ENCODE measurements at regions not wholly inside any gene's neighbourhood (a gene's known extent, or its start where the extent isn't known, plus 50 kb on each side); places are given as distances from the start of the nearest gene placed in this dataset.
"Not testable (repeated sequence)": the region's sequence is repeated elsewhere in the genome, so short reads cannot be mapped to it uniquely, and the experiment has no call there.

GRCh38 chr3:69659180-69659910 is 79.9 kb upstream of the MITF start:
- H3K9me3 Mint-ChIP-seq: no peaks in the 10 kb centered on the region
- no peak for DNase-seq
- H3K27me3 Mint-ChIP-seq (ENCODE audit: low read depth): peaks cover 3% of the 10 kb centered on the region
- no peak overlapping the region for H3K4me3 Mint-ChIP-seq
- H3K27ac Mint-ChIP-seq: no peak overlapping the region
- no peak for ATAC-seq (replicated peaks in 1 of 2)
- H3K36me3 Mint-ChIP-seq (ENCODE audit: insufficient read depth in 2 of 2): no peaks in the 10 kb centered on the region
- no peaks in the 10 kb centered on the region for H3K4me1 Mint-ChIP-seq (ENCODE audit: low read depth)

GRCh38 chr3:69658514-69659140 is 80.6 kb upstream of the MITF start:
- Mint-ChIP-seq H3K36me3 (ENCODE audit: insufficient read depth in 2 of 2) (no peaks in the 10 kb centered on the region), H3K27me3 (ENCODE audit: low read depth) (no peaks in the 10 kb centered on the region), H3K4me3 (no peak overlapping the region), H3K4me1 (ENCODE audit: low read depth) (no peaks in the 10 kb centered on the region), H3K27ac (no peak overlapping the region), H3K9me3 (no peaks in the 10 kb centered on the region)
- DNase-seq: no peak
- ATAC-seq (replicated peaks in 1 of 2): no peak

DNA sequence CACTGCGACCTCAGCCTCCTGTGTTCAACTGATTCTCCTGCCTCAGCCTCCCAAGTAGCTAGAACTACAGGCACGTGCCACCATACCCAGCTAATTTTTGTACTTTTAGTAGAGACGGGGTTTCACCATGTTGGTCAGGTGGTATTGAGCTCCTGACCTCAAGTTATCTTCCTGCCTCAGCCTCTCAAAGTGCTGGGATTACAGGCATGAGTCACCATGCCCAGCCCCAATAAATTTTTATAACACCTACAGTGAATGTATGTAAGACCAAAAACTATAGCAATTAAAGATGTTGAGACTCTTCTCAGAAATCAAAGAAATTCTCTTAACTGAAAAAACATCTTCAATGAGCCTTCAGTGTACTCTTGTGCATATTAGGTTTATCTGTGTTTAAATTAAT is 82.2 kb upstream of the MITF start:
- not testable (repeated sequence) for H3K9me3 Mint-ChIP-seq; DNase-seq; H3K36me3 Mint-ChIP-seq (ENCODE audit: insufficient read depth in 2 of 2); H3K27me3 Mint-ChIP-seq (ENCODE audit: low read depth); H3K4me3 Mint-ChIP-seq; ATAC-seq (replicated peaks in 1 of 2); H3K27ac Mint-ChIP-seq; H3K4me1 Mint-ChIP-seq (ENCODE audit: low read depth)

DNA sequence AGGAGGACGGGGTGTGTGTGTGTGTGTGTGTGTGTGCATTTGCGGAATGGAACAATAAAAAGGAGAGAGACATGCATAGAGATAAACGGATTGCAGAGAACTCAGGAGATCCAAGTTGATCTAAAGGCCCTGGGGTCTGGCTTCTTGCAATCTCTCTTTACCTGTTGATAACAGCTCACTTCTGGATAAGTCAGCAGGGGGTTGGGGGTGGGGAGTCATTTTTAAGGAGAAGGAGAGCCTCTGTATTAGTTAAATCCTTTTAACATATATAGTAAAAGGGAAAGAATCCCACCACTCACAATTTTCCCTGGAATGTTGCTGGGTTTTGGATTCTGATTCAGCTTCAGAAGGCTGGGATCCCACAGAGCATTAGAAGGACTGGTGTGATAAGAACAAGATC is 87.5 kb upstream of the MITF start:
- Mint-ChIP-seq H3K4me3 (no peak overlapping the region), H3K27ac (no peak overlapping the region)

GRCh38 chr3:69650066-69650419 is 89.2 kb upstream of the MITF start:
- ATAC-seq (replicated peaks in 1 of 2): no peak
- H3K9me3 Mint-ChIP-seq: no peaks in the 10 kb centered on the region
- no peak overlapping the region for H3K4me3 Mint-ChIP-seq
- no peaks in the 10 kb centered on the region for H3K27me3 Mint-ChIP-seq (ENCODE audit: low read depth)
- no peak for DNase-seq
- H3K27ac Mint-ChIP-seq: no peak overlapping the region
- H3K36me3 Mint-ChIP-seq (ENCODE audit: insufficient read depth in 2 of 2): no peaks in the 10 kb centered on the region
- no peaks in the 10 kb centered on the region for H3K4me1 Mint-ChIP-seq (ENCODE audit: low read depth)

More for the DNA sequence above, 87.5 kb upstream of the MITF start:
- Mint-ChIP-seq H3K36me3 (ENCODE audit: insufficient read depth in 2 of 2) (no peaks in the 10 kb centered on the region), H3K9me3 (no peaks in the 10 kb centered on the region), H3K4me1 (ENCODE audit: low read depth) (no peaks in the 10 kb centered on the region), H3K27me3 (ENCODE audit: low read depth) (no peaks in the 10 kb centered on the region)
- ATAC-seq (replicated peaks in 1 of 2) (no peak), DNase-seq (no peak)

- no peak overlapping the region for H3K4me3 Mint-ChIP-seq
- H3K27me3 Mint-ChIP-seq (ENCODE audit: low read depth): no peaks in the 10 kb centered on the region
- no peak overlapping the region for H3K27ac Mint-ChIP-seq
- no peak for DNase-seq
- no peaks in the 10 kb centered on the region for H3K36me3 Mint-ChIP-seq (ENCODE audit: insufficient read depth in 2 of 2)
- no peaks in the 10 kb centered on the region for H3K9me3 Mint-ChIP-seq
- H3K4me1 Mint-ChIP-seq (ENCODE audit: low read depth): no peaks in the 10 kb centered on the region
- no peak for ATAC-seq (replicated peaks in 1 of 2)
These were observed 89.9 kb upstream of the MITF start for GRCh38 chr3:69649120-69650065.

- DNase-seq (no peak), ATAC-seq (replicated peaks in 1 of 2) (no peak)
- Mint-ChIP-seq H3K27me3 (ENCODE audit: low read depth) (no peaks in the 10 kb centered on the region), H3K27ac (no peak overlapping the region), H3K9me3 (no peaks in the 10 kb centered on the region), H3K4me1 (ENCODE audit: low read depth) (no peaks in the 10 kb centered on the region), H3K4me3 (no peak overlapping the region), H3K36me3 (ENCODE audit: insufficient read depth in 2 of 2) (no peaks in the 10 kb centered on the region)
These were observed 91.1 kb upstream of the MITF start for GRCh38 chr3:69648126-69648525.

GRCh38 chr3:69647511-69648110 is 91.7 kb upstream of the MITF start:
- H3K27ac Mint-ChIP-seq: no peak overlapping the region
- no peaks in the 10 kb centered on the region for H3K4me1 Mint-ChIP-seq (ENCODE audit: low read depth)
- no peaks in the 10 kb centered on the region for H3K9me3 Mint-ChIP-seq
- no peak overlapping the region for H3K4me3 Mint-ChIP-seq
- H3K36me3 Mint-ChIP-seq (ENCODE audit: insufficient read depth in 2 of 2): no peaks in the 10 kb centered on the region
- DNase-seq (no peak), ATAC-seq (replicated peaks in 1 of 2) (no peak)
- H3K27me3 Mint-ChIP-seq (ENCODE audit: low read depth): no peaks in the 10 kb centered on the region

- ATAC-seq (replicated peaks in 1 of 2): no peak
- DNase-seq: no peak
- Mint-ChIP-seq H3K36me3 (ENCODE audit: insufficient read depth in 2 of 2) (no peaks in the 10 kb centered on the region), H3K9me3 (no peaks in the 10 kb centered on the region), H3K4me3 (no peak overlapping the region), H3K27ac (no peak overlapping the region), H3K27me3 (ENCODE audit: low read depth) (no peaks in the 10 kb centered on the region), H3K4me1 (ENCODE audit: low read depth) (no peaks in the 10 kb centered on the region)
These were observed 92.2 kb upstream of the MITF start for GRCh38 chr3:69647081-69647480.

DNA sequence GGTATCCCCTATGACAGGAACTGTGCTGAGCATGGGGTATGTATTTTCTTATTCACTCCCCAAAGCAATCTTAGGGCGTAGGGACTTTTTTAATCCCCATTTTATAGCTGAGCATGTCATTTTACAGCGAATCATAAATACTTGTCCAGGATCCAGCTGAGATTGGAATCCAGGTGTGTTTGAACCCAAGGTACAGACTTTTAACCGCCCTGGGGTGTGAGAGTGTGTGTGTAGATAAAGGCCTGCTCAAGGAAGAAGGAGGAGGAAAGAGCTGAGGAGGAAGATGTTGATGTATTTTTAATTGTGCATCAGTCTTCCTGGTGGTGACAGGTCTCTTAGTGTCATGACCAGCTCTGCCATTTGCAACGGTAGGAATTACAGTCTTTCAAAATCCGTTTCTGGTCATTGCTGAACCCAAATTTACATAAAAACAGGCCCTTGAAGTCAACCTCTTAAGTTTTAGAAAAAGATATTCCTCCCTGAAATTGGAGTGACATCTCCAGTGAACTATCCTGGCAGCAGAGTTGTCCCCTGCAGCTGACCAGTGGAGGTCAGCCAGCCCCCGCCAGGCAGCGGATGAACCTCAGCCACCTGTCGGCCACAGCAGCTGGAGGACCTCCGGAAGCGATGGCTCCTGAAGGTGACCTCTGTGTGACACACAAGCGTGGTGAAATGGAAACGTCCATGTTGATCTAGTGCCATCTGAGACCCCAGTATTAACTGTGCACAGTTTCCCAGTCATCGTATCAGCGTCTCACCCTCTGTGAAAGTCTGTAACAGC is 92.8 kb upstream of the MITF start:
- ATAC-seq (replicated peaks in 1 of 2) (no peak), DNase-seq (no peak)
- Mint-ChIP-seq H3K27ac (no peak overlapping the region), H3K27me3 (ENCODE audit: low read depth) (no peaks in the 10 kb centered on the region), H3K4me1 (ENCODE audit: low read depth) (no peaks in the 10 kb centered on the region), H3K36me3 (ENCODE audit: insufficient read depth in 2 of 2) (no peaks in the 10 kb centered on the region), H3K4me3 (no peak overlapping the region), H3K9me3 (no peaks in the 10 kb centered on the region)

GRCh38 chr3:69642606-69643005 is 96.7 kb upstream of the MITF start:
- no peak for DNase-seq
- Mint-ChIP-seq H3K9me3 (peaks cover 0 to 3% of the 10 kb centered on the region in 2 donors), H3K27ac (no peak overlapping the region), H3K4me3 (no peak overlapping the region), H3K4me1 (ENCODE audit: low read depth) (no peaks in the 10 kb centered on the region), H3K27me3 (ENCODE audit: low read depth) (no peaks in the 10 kb centered on the region), H3K36me3 (ENCODE audit: insufficient read depth in 2 of 2) (no peaks in the 10 kb centered on the region)
- ATAC-seq (replicated peaks in 1 of 2): no peak

GRCh38 chr3:69639851-69640250 is 99.4 kb upstream of the MITF start:
- Mint-ChIP-seq H3K4me1 (ENCODE audit: low read depth) (no peaks in the 10 kb centered on the region), H3K27ac (no peak overlapping the region), H3K4me3 (no peak overlapping the region), H3K9me3 (peaks cover 0 to 3% of the 10 kb centered on the region in 2 donors), H3K27me3 (ENCODE audit: low read depth) (no peaks in the 10 kb centered on the region), H3K36me3 (ENCODE audit: insufficient read depth in 2 of 2) (no peaks in the 10 kb centered on the region)
- DNase-seq: no peak
- no peak for ATAC-seq (replicated peaks in 1 of 2)

Measured in activated T-cell treated with anti-CD3 and anti-CD28 coated beads, Interleukin-2, amount 50 U/mL, for 72 hours (primary cell).